Epithelial cell of proximal tubule (primary cell): ENCODE measurements at regions not wholly inside any gene's neighbourhood (a gene's known extent, or its start where the extent isn't known, plus 50 kb on each side); places are given as distances from the start of the nearest gene placed in this dataset.
"Not testable (repeated sequence)": the region's sequence is repeated elsewhere in the genome, so short reads cannot be mapped to it uniquely, and the experiment has no call there.

Source experiments
- DNase-seq: peaks from one replicate; pipeline ENCODE4 v3.0.0-alpha.2; 2011; ENCODE audit warnings: low read depth
- H3K4me3 ChIP-seq: 2 replicates; pipeline ENCODE4 v1.5.1; 2011; ENCODE audit warnings: low read depth, mild to moderate bottlenecking, low read length
- CTCF ChIP-seq: conservative IDR thresholded peaks from 2 replicates; pipeline ENCODE4 v1.5.1; 2012; ENCODE audit warnings: low read depth, mild to moderate bottlenecking, low read length

- TF ChIP-seq CTCF = no peak
- DNase-seq = no peak
- H3K4me3 ChIP-seq = no peak overlapping the region
These were observed 321.6 kb upstream of the PAPPA start for GRCh38 chr9:115832031-115832430.

- no peak for DNase-seq
- no peak overlapping the region for H3K4me3 ChIP-seq
- no peak for TF ChIP-seq CTCF
These were observed 316.0 kb upstream of the PAPPA start for GRCh38 chr9:115837618-115838017.

GRCh38 chr9:115838417-115838816 lies 315.2 kb upstream of the PAPPA start:
- no peak for DNase-seq
- no peak overlapping the region for H3K4me3 ChIP-seq
- TF ChIP-seq CTCF = no peak

- not testable (repeated sequence) for H3K4me3 ChIP-seq, DNase-seq
These were observed 309.2 kb upstream of the PAPPA start for GRCh38 chr9:115844433-115844832.

- no peak overlapping the region for H3K4me3 ChIP-seq
- DNase-seq = peak; percentile 39
- TF ChIP-seq CTCF = no peak
These were observed 307.8 kb upstream of the PAPPA start for GRCh38 chr9:115845648-115846312.

GRCh38 chr9:115847216-115847615 lies 306.4 kb upstream of the PAPPA start:
- DNase-seq = no peak
- TF ChIP-seq CTCF = no peak
- no peak overlapping the region for H3K4me3 ChIP-seq

- DNase-seq = no peak
- no peak overlapping the region for H3K4me3 ChIP-seq
- TF ChIP-seq CTCF = no peak
These were observed 303.7 kb upstream of the PAPPA start for GRCh38 chr9:115849679-115850412.
